A673 (cell line): ENCODE measurements at regions not wholly inside any gene's neighbourhood (a gene's known extent, or its start where the extent isn't known, plus 50 kb on each side); places are given as distances from the start of the nearest gene placed in this dataset.

Source experiments
- CTCF ChIP-seq: fragments of 300-800, 200-600 bp; sonication (generic); conservative IDR thresholded peaks from 2 replicates; pipeline ENCODE4 v1.5.1; 2017; ENCODE audit warnings: low read depth, mild to moderate bottlenecking, antibody characterized with exemption, low read length, moderate library complexity, mixed read lengths
- EZH2 ChIP-seq: fragments of 200-600 bp; sonication (generic); IDR thresholded peaks from 2 replicates; pipeline ENCODE4 v1.6.1; 2017; ENCODE audit warnings: borderline replicate concordance, low read depth, mild to moderate bottlenecking, mixed read lengths, antibody characterized with exemption, low read length; ENCODE audit not compliant: poor library complexity, severe bottlenecking

GRCh38 chr18:61657066-61657732, 235.6 kb downstream of the RNF152 start:
- no peak for TF ChIP-seq EZH2
- no peak for TF ChIP-seq CTCF
